OCI-LY3 (cell line): ENCODE measurements at regions not wholly inside any gene's neighbourhood (a gene's known extent, or its start where the extent isn't known, plus 50 kb on each side); places are given as distances from the start of the nearest gene placed in this dataset.

Experiments used
- H2AFZ ChIP-seq: fragments of 200-600, 300-600 bp; shearing (Covaris generic); 2 replicates; pipeline ENCODE4 v1.6.0; 2014; ENCODE audit warnings: antibody characterized with exemption, low read depth, low read length
- H3K27ac ChIP-seq: fragments of 200-600, 300-600 bp; sonication (generic); 2 replicates; pipeline ENCODE4 v1.5.1; 2014; ENCODE audit warnings: mild to moderate bottlenecking, low read length, moderate library complexity, mixed read lengths
- H3K27me3 ChIP-seq: fragments of 200-600, 300-600 bp; sonication (generic); 2 replicates; pipeline ENCODE4 v1.6.1; 2014; ENCODE audit warnings: low read depth, low read length, mixed read lengths
- H3K36me3 ChIP-seq: fragments of 200-600, 300-600 bp; sonication (generic); replicated peaks from 2 replicates; pipeline ENCODE3; 2014; ENCODE audit warnings: low read depth, low read length, mixed read lengths
- H3K4me1 ChIP-seq: fragments of 300-600, 200-600 bp; sonication (generic); 2 replicates; pipeline ENCODE4 v1.6.1; 2014; ENCODE audit warnings: low read length, mixed read lengths
- H3K4me2 ChIP-seq: fragments of 200-600, 300-600 bp; sonication (generic); 2 replicates; pipeline ENCODE4 v1.6.1; 2014; ENCODE audit warnings: low read length, mixed read lengths
- H3K4me3 ChIP-seq: fragments of 300-600, 200-600 bp; sonication (generic); 2 replicates; pipeline ENCODE4 v1.5.1; 2014; ENCODE audit warnings: antibody characterized with exemption, mild to moderate bottlenecking, low read length, moderate library complexity
- H3K79me2 ChIP-seq: fragments of 300-600, 200-600 bp; shearing (Covaris generic); 2 replicates; pipeline ENCODE4 v1.6.1; 2014; ENCODE audit warnings: mild to moderate bottlenecking, low read length, mixed read lengths
- H3K9ac ChIP-seq: fragments of 300-600, 200-600 bp; shearing (Covaris generic); 2 replicates; pipeline ENCODE4 v1.6.0; 2014; ENCODE audit warnings: mild to moderate bottlenecking, low read length, moderate library complexity
- H3K9me3 ChIP-seq: fragments of 200-600, 300-600 bp; shearing (Covaris generic); 2 replicates; pipeline ENCODE4 v1.6.1; 2014; ENCODE audit warnings: low read length, mixed read lengths; ENCODE audit not compliant: insufficient read depth
- H4K20me1 ChIP-seq: fragments of 200-600, 300-600 bp; sonication (generic); 2 replicates; pipeline ENCODE4 v1.6.1; 2016; ENCODE audit warnings: low read length, mixed read lengths; ENCODE audit not compliant: insufficient read depth
- CTCF ChIP-seq: fragments of 200-600, 300-600 bp; sonication (generic); IDR thresholded peaks from 2 replicates; pipeline ENCODE4 v1.5.1; 2014; ENCODE audit warnings: antibody characterized with exemption, low read length, low read depth
- EZH2phosphoT487 ChIP-seq: fragments of 200-600 bp; shearing (Covaris generic); IDR thresholded peaks from 2 replicates; pipeline ENCODE4 v1.6.1; 2018; ENCODE audit warnings: antibody characterized with exemption, mixed run types, low read depth

- no peak overlapping the region for H3K4me3 ChIP-seq
- H3K36me3 ChIP-seq: no peaks in the 10 kb centered on the region
- no peaks in the 10 kb centered on the region for H3K4me1 ChIP-seq
- TF ChIP-seq EZH2phosphoT487 (no peak), CTCF (no peak)
- H3K4me2 ChIP-seq: no peak overlapping the region
- no peak overlapping the region for H3K27ac ChIP-seq
- H4K20me1 ChIP-seq: no peaks in the 10 kb centered on the region
- H3K9ac ChIP-seq: no peak overlapping the region
- H3K9me3 ChIP-seq: no peaks in the 10 kb centered on the region
- no peaks in the 10 kb centered on the region for H3K79me2 ChIP-seq
- no peak overlapping the region for H2AFZ ChIP-seq
- H3K27me3 ChIP-seq: no peaks in the 10 kb centered on the region
Measured at GRCh38 chr10:78250313-78251015, 216.8 kb downstream of the RPS24 start.

GRCh38 chr10:78251016-78251385 is 217.3 kb downstream of the RPS24 start:
- Histone ChIP-seq H2AFZ (no peak overlapping the region), H3K4me3 (no peak overlapping the region), H4K20me1 (no peaks in the 10 kb centered on the region), H3K27ac (no peak overlapping the region), H3K9me3 (no peaks in the 10 kb centered on the region), H3K9ac (no peak overlapping the region), H3K36me3 (no peaks in the 10 kb centered on the region), H3K4me2 (no peak overlapping the region), H3K27me3 (no peaks in the 10 kb centered on the region), H3K79me2 (no peaks in the 10 kb centered on the region), H3K4me1 (no peaks in the 10 kb centered on the region)
- TF ChIP-seq CTCF (no peak), EZH2phosphoT487 (no peak)

GRCh38 chr10:78252286-78252685 is 218.6 kb downstream of the RPS24 start:
- Histone ChIP-seq H3K9me3 (no peaks in the 10 kb centered on the region), H3K27me3 (no peaks in the 10 kb centered on the region), H3K4me2 (no peak overlapping the region), H3K4me3 (no peak overlapping the region), H3K9ac (no peak overlapping the region), H3K79me2 (no peaks in the 10 kb centered on the region), H2AFZ (no peak overlapping the region), H4K20me1 (no peaks in the 10 kb centered on the region), H3K4me1 (no peaks in the 10 kb centered on the region), H3K36me3 (no peaks in the 10 kb centered on the region), H3K27ac (no peak overlapping the region)
- TF ChIP-seq EZH2phosphoT487: no peak
- TF ChIP-seq CTCF: no peak

GRCh38 chr10:78253063-78253853 is 219.6 kb downstream of the RPS24 start:
- H3K79me2 ChIP-seq: no peaks in the 10 kb centered on the region

More at GRCh38 chr10:78253063-78253853, 219.6 kb downstream of the RPS24 start:
- Histone ChIP-seq H3K36me3 (no peaks in the 10 kb centered on the region), H3K27ac (no peak overlapping the region), H3K9ac (no peak overlapping the region), H3K4me2 (no peak overlapping the region), H4K20me1 (no peaks in the 10 kb centered on the region), H3K4me1 (no peaks in the 10 kb centered on the region), H3K4me3 (no peak overlapping the region), H2AFZ (no peak overlapping the region), H3K27me3 (no peaks in the 10 kb centered on the region), H3K9me3 (no peaks in the 10 kb centered on the region)
- TF ChIP-seq CTCF: no peak
